Keratinocyte (primary cell): ENCODE measurements at regions not wholly inside any gene's neighbourhood (a gene's known extent, or its start where the extent isn't known, plus 50 kb on each side); places are given as distances from the start of the nearest gene placed in this dataset.

ENCODE experiments used
- DNase-seq: peaks from one replicate; pipeline ENCODE4 v3.0.0-alpha.2; 2011; ENCODE audit warnings: low read depth, missing footprints, low spot score
- FAIRE-seq: peaks from 2 replicates; lab custom pipeline; 2011; peaks lifted over from hg19 to GRCh38; lab: Jason Lieb, UNC
- H2AFZ ChIP-seq: 2 replicates; pipeline ENCODE4 v1.6.0; 2012; ENCODE audit warnings: low read length, control low read depth, inconsistent platforms; ENCODE audit not compliant: control insufficient read depth
- H3K27ac ChIP-seq: 2 replicates; pipeline ENCODE4 v1.5.1; 2011; ENCODE audit warnings: low read length; ENCODE audit not compliant: control insufficient read depth, insufficient read depth
- H3K27me3 ChIP-seq: 3 replicates; pipeline ENCODE4 v1.6.0; 2011; ENCODE audit warnings: low read length; ENCODE audit not compliant: control insufficient read depth, insufficient read depth; ENCODE audit errors: extremely low read depth
- H3K36me3 ChIP-seq, 2 experiments: 2 replicates in 1 of 2; 3 replicates in 1 of 2; pipeline ENCODE4 v1.5.1; 2011; ENCODE audit warnings: low read length in 2 of 2, mild to moderate bottlenecking in 1 of 2; ENCODE audit not compliant: control insufficient read depth in 2 of 2, insufficient read depth in 2 of 2; ENCODE audit errors: extremely low read depth in 1 of 2
- H3K4me1 ChIP-seq: 3 replicates; pipeline ENCODE4 v1.5.1; 2011; ENCODE audit warnings: low read length; ENCODE audit not compliant: control insufficient read depth, insufficient read depth; ENCODE audit errors: extremely low read depth
- H3K4me2 ChIP-seq: 3 replicates; pipeline ENCODE4 v1.6.0; 2011; ENCODE audit warnings: low read depth, low read length; ENCODE audit not compliant: control insufficient read depth, insufficient read depth; ENCODE audit errors: extremely low read depth
- H3K4me3 ChIP-seq, 3 experiments: fragments of 200-600 bp in 1 of 3; sonication (generic) in 1 of 3; 2 replicates in 2 of 3; 3 replicates in 1 of 3; pipeline ENCODE4 v1.5.1; 2011 to 2016; ENCODE audit warnings: low read length in 3 of 3, mild to moderate bottlenecking in 3 of 3, control low read depth in 2 of 3, inconsistent platforms in 1 of 3, low read depth in 1 of 3, mixed read lengths in 1 of 3, mixed run types in 1 of 3, moderate library complexity in 1 of 3; ENCODE audit not compliant: control insufficient read depth in 2 of 3, insufficient read depth in 2 of 3; ENCODE audit errors: extremely low read depth in 1 of 3
- H3K79me2 ChIP-seq: 2 replicates; pipeline ENCODE4 v1.6.0; 2012; ENCODE audit warnings: low read length; ENCODE audit not compliant: control insufficient read depth, insufficient read depth
- H3K9ac ChIP-seq: 3 replicates; pipeline ENCODE4 v1.6.0; 2011; ENCODE audit warnings: low read length; ENCODE audit not compliant: control insufficient read depth, insufficient read depth; ENCODE audit errors: extremely low read depth
- H3K9me1 ChIP-seq: 3 replicates; pipeline ENCODE4 v1.6.0; 2011; ENCODE audit warnings: low read length; ENCODE audit not compliant: control insufficient read depth, insufficient read depth; ENCODE audit errors: extremely low read depth
- H3K9me3 ChIP-seq: 2 replicates; pipeline ENCODE4 v1.5.1; 2012; ENCODE audit warnings: low read depth, low read length; ENCODE audit not compliant: control insufficient read depth
- H4K20me1 ChIP-seq: 3 replicates; pipeline ENCODE4 v1.6.0; 2011; ENCODE audit warnings: low read length; ENCODE audit not compliant: control insufficient read depth, insufficient read depth; ENCODE audit errors: extremely low read depth
- EZH2 ChIP-seq: IDR thresholded peaks from one replicate; pipeline ENCODE4 v1.6.1; 2012; ENCODE audit warnings: inconsistent platforms, mild to moderate bottlenecking, low read length, moderate library complexity
- dilution Hi-C: fragments of 300-500 bp; cut with MboI; formaldehyde crosslinking; loops from one replicate; pipeline ENCODE4 v1.7.0; 2020; ENCODE audit warnings: low sequenced_read_pairs; ENCODE audit not compliant: extremely low pct_ligation_motif_present
- TF ChIP-seq, protein P1 (sequence below), 3 experiments: IDR thresholded peaks in 1 of 3; conservative IDR thresholded peaks in 1 of 3; optimal IDR thresholded peaks in 1 of 3; 2 replicates in 2 of 3; 3 replicates in 1 of 3; pipeline versions ENCODE3 to v1.5.1; 2011; ENCODE audit warnings: low read length in 3 of 3, mild to moderate bottlenecking in 3 of 3, moderate library complexity in 2 of 3, control low read depth in 1 of 3, inconsistent platforms in 1 of 3; ENCODE audit not compliant: insufficient read depth in 2 of 3; ENCODE audit errors: extremely low read depth in 1 of 3

GRCh38 chr11:27928809-27929208 is 179.1 kb downstream of the KIF18A start:
- FAIRE-seq (no peak), DNase-seq (no peak)
- no peak overlapping the region for H3K9ac ChIP-seq
- no peaks in the 10 kb centered on the region for H4K20me1 ChIP-seq
- no peak overlapping the region for H2AFZ ChIP-seq
- H3K4me1 ChIP-seq: peaks cover 11% of the 10 kb centered on the region
- TF ChIP-seq EZH2: no peak
- TF ChIP-seq, protein P1, sequence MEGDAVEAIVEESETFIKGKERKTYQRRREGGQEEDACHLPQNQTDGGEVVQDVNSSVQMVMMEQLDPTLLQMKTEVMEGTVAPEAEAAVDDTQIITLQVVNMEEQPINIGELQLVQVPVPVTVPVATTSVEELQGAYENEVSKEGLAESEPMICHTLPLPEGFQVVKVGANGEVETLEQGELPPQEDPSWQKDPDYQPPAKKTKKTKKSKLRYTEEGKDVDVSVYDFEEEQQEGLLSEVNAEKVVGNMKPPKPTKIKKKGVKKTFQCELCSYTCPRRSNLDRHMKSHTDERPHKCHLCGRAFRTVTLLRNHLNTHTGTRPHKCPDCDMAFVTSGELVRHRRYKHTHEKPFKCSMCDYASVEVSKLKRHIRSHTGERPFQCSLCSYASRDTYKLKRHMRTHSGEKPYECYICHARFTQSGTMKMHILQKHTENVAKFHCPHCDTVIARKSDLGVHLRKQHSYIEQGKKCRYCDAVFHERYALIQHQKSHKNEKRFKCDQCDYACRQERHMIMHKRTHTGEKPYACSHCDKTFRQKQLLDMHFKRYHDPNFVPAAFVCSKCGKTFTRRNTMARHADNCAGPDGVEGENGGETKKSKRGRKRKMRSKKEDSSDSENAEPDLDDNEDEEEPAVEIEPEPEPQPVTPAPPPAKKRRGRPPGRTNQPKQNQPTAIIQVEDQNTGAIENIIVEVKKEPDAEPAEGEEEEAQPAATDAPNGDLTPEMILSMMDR (optimal IDR thresholded peaks at IDR 0.05 in 1 of 3, IDR thresholded peaks at IDR 0.05 in 1 of 3, conservative IDR thresholded peaks at IDR 0.05 in 1 of 3; ENCODE audit: extremely low read depth in 1 of 3, insufficient read depth in 2 of 3, low read length in 3 of 3): no peak
- no peak overlapping the region for H3K4me3 ChIP-seq
- no peak overlapping the region for H3K27ac ChIP-seq
- H3K79me2 ChIP-seq: no peaks in the 10 kb centered on the region
- dilution Hi-C loops: no loop called here
- H3K9me3 ChIP-seq: no peaks in the 10 kb centered on the region
- H3K4me2 ChIP-seq: no peak overlapping the region
- no peaks in the 10 kb centered on the region for H3K9me1 ChIP-seq
- H3K27me3 ChIP-seq: no peaks in the 10 kb centered on the region
- H3K36me3 ChIP-seq: no peaks in the 10 kb centered on the region

DNA sequence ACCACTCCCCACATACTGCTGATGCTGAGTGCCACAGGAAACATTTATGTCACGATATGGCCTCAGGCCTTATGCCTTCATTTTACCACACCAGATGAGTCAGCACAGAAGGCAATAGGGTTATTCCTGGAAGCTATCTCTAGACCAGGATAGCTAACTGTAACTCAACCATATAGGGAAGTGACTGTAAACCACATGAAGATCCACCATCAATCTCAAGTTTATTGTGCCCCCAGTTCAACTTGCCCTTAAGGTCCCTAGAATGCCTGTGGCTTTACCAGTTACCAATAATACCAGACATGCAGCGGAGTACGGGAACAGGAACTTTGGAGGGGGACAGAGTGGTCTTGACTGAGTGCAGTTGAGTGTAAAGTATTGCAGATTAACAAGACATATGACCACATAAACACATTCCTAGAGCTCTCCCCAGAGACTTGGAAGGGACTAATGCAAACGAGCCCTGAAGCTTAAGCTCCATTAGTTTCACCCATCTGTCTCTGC is 180.9 kb downstream of the KIF18A start:
- Histone ChIP-seq H2AFZ (no peak overlapping the region), H3K9ac (no peak overlapping the region), H3K9me3 (no peaks in the 10 kb centered on the region), H3K36me3 (no peaks in the 10 kb centered on the region), H3K4me1 (peaks cover 11% of the 10 kb centered on the region), H3K4me2 (peak overlapping the region; percentile 13), H3K27me3 (no peaks in the 10 kb centered on the region), H3K79me2 (no peaks in the 10 kb centered on the region), H4K20me1 (no peaks in the 10 kb centered on the region), H3K4me3 (no peak overlapping the region), H3K27ac (no peak overlapping the region), H3K9me1 (no peaks in the 10 kb centered on the region)
- DNase-seq: peak; percentile 53
- dilution Hi-C loops: no loop called here
- no peak for TF ChIP-seq EZH2
- TF ChIP-seq, protein P1 (optimal IDR thresholded peaks at IDR 0.05 in 1 of 3, IDR thresholded peaks at IDR 0.05 in 1 of 3, conservative IDR thresholded peaks at IDR 0.05 in 1 of 3; ENCODE audit: extremely low read depth in 1 of 3, insufficient read depth in 2 of 3, low read length in 3 of 3): no peak
- peak; percentile 90 for FAIRE-seq
